ENCODE measurements at regions not wholly inside any gene's neighbourhood (a gene's known extent, or its start where the extent isn't known, plus 50 kb on each side); places are given as distances from the start of the nearest gene placed in this dataset.

- H3K27me3 ChIP-seq (ENCODE audit: control insufficient read depth, insufficient read depth, low read length), result no peaks in the 10 kb centered on the region
- CTCF ChIA-PET, result interaction anchor here (0.7 to 1.6 kb wide), 4 partner anchors 11 to 156 kb away, joined by 3 to 6 read pairs (median 3); partner anchors contain the start of gene SNX18
- DNase-seq (ENCODE audit: low read depth), result no peak
- POLR2A ChIA-PET, result no interaction called here
- H3K36me3 ChIP-seq (ENCODE audit: control insufficient read depth, insufficient read depth, low read length), result no peaks in the 10 kb centered on the region
- no peak overlapping the region for H3K4me3 ChIP-seq (ENCODE audit: low read depth, low read length)
- no peak for TF ChIP-seq CTCF (IDR thresholded peaks at IDR 0.05; ENCODE audit: insufficient read depth, low read depth, low read length)
Measured at GRCh38 chr5:54673523-54674225, 156.1 kb downstream of the SNX18 start.

GRCh38 chr5:54672871-54673270 lies 155.3 kb downstream of the SNX18 start:
- Histone ChIP-seq H3K4me3 (ENCODE audit: low read depth, low read length) (no peak overlapping the region), H3K36me3 (ENCODE audit: control insufficient read depth, insufficient read depth, low read length) (no peaks in the 10 kb centered on the region), H3K27me3 (ENCODE audit: control insufficient read depth, insufficient read depth, low read length) (no peaks in the 10 kb centered on the region)
- no peak for TF ChIP-seq CTCF (IDR thresholded peaks at IDR 0.05; ENCODE audit: insufficient read depth, low read depth, low read length)
- CTCF ChIA-PET, result interaction anchor here (1.3 to 1.6 kb wide), 2 partner anchors 28 to 156 kb away, joined by 3 to 6 read pairs; partner anchors contain the start of gene SNX18
- POLR2A ChIA-PET, result no interaction called here
- DNase-seq (ENCODE audit: low read depth), result no peak

GRCh38 chr5:54671681-54672080 lies 154.1 kb downstream of the SNX18 start:
- Histone ChIP-seq H3K4me3 (ENCODE audit: low read depth, low read length) (no peak overlapping the region), H3K27me3 (ENCODE audit: control insufficient read depth, insufficient read depth, low read length) (no peaks in the 10 kb centered on the region), H3K36me3 (ENCODE audit: control insufficient read depth, insufficient read depth, low read length) (no peaks in the 10 kb centered on the region)
- ChIA-PET CTCF (interaction anchor here (0.6 to 1.9 kb wide), 3 partner anchors 26 to 154 kb away, joined by 3 to 5 read pairs (median 3); partner anchors contain the start of gene SNX18), POLR2A (no interaction called here)
- DNase-seq (ENCODE audit: low read depth), result no peak
- TF ChIP-seq CTCF (IDR thresholded peaks at IDR 0.05; ENCODE audit: insufficient read depth, low read depth, low read length), result no peak

- DNase-seq (ENCODE audit: low read depth), result no peak
- H3K27me3 ChIP-seq (ENCODE audit: control insufficient read depth, insufficient read depth, low read length), result no peaks in the 10 kb centered on the region
- no peak overlapping the region for H3K4me3 ChIP-seq (ENCODE audit: low read depth, low read length)
- ChIA-PET POLR2A (no interaction called here), CTCF (interaction anchor here (0.6 to 1.9 kb wide), 3 partner anchors 27 to 154 kb away, joined by 3 to 5 read pairs (median 3); partner anchors contain the start of gene SNX18)
- no peak for TF ChIP-seq CTCF (IDR thresholded peaks at IDR 0.05; ENCODE audit: insufficient read depth, low read depth, low read length)
- H3K36me3 ChIP-seq (ENCODE audit: control insufficient read depth, insufficient read depth, low read length), result no peaks in the 10 kb centered on the region
Measured at GRCh38 chr5:54671111-54671531, 153.6 kb downstream of the SNX18 start.

- Histone ChIP-seq H3K4me3 (ENCODE audit: low read depth, low read length) (no peak overlapping the region), H3K36me3 (ENCODE audit: control insufficient read depth, insufficient read depth, low read length) (no peaks in the 10 kb centered on the region), H3K27me3 (ENCODE audit: control insufficient read depth, insufficient read depth, low read length) (no peaks in the 10 kb centered on the region)
- ChIA-PET CTCF (interaction anchor here (0.7 to 1.9 kb wide), 2 partner anchors 32 to 153 kb away, joined by 4 to 5 read pairs; partner anchors contain the start of gene SNX18), POLR2A (no interaction called here)
- DNase-seq (ENCODE audit: low read depth), result no peak
- no peak for TF ChIP-seq CTCF (IDR thresholded peaks at IDR 0.05; ENCODE audit: insufficient read depth, low read depth, low read length)
Measured at GRCh38 chr5:54670281-54670680, 152.7 kb downstream of the SNX18 start.
